ENCODE measurements at regions not wholly inside any gene's neighbourhood (a gene's known extent, or its start where the extent isn't known, plus 50 kb on each side); places are given as distances from the start of the nearest gene placed in this dataset.

DNA sequence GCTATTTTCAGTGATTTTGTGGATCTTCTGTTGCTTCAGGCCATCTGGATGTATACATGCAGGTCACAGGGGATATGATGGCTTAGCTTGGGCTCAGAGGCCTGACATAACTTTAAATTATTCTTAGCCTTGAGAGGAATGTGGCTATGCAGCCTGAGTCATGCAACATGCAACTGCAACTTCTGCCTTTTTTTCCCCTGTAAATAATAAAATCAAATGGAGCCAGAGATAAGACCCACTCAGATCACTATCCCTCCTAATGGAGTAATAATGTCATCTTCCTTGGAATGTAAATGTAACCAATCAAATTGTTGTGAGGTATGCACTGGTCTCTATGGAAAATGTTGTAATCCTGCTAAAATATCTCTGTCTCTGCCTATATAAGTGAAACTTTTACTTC lies 54.9 kb downstream of the MAGEB17 start:
- DNase-seq (ENCODE audit: low read depth in 2 of 2): no peak

DNA sequence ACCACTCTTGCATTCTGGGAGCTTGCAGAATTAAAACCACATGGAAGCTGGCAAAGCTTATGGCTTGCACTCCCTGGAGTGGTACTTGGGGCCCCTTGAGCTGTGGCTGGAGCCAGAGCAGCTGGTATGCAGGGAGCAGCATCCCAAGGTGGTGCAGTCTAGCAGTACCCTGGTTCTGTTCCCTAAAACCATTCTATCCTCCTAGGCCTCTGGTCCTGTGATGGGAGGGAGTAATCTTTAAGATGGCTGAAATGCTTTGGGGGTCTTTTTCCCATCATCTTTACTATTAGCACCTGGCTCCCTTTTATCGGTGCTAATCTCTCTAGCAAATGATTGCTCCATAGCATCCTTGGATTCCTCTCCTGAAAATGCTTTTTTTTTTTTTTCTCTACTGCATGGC lies 56.1 kb downstream of the MAGEB17 start:
- DNase-seq (ENCODE audit: low read depth in 2 of 2): no peak

DNA sequence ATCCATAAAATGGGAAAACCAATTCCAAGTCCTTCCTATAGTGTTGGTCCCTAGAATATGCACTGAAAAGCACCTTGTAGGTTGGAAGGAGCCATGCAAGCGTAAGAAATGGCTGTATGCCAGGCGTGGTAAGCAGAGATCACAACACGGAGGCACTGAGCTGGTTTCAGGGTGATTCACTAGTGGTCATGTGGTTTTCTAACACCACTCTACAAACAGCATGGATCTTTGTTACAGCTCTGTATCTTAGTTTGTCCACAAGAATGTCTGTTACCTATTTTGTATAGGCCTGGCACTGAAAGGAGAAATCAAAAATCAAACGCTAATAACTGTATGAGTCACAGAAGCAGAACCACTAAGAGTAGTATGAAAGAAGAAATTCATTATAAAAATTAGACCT lies 71.9 kb downstream of the MAGEB17 start:
- no peak for DNase-seq (ENCODE audit: low read depth in 2 of 2)

DNA sequence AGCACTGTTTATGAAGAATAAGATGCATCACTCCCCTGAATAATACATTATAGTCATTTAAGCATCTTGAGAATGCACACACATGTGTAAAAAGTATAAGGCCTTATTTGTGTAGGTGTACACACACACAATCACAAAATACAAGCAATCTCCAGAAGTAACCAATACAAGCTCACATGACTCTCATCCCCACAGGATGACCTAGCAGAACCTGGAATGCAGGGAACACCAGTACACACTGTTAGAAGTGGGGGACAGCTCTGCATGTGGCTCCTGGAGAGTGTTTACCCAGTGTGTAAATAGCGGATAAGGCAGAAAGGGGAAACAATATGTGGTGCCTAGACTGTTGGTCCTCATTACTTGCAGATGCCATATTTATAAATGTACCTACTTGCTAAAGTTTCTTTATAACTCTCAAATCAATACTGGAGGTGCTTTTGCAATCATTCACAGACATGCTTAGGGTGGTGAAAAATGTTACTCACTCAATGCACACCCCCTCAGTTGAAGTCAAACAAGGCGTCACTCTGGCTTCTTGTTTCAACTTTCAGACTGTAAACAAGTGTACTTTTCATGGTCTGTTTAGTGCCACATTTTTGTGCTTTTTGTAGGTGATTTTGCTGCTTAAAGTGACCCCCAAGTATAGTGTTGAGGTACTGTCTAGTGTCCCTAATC lies 73.1 kb downstream of the MAGEB17 start:
- DNase-seq (ENCODE audit: low read depth in 2 of 2): no peak

DNA sequence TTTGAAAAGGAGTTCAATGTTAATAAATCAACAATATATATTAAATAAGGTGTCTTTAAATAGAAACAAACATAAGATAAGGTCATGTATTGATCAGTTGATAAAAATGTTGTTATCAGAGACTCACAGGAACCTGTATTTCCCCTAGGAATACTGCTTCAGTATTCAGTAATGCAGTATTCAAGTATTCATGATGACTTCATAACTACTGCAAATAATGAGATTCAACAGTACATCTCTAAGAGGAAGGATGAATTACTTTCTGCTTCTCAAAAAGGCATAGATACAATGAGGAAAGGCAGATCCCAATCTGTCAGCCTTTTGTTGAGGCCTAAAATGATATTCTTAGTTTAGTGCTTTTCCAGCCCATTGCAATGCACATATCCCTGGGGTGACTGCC lies 73.7 kb downstream of the MAGEB17 start:
- DNase-seq (ENCODE audit: low read depth in 2 of 2): no peak

DNA sequence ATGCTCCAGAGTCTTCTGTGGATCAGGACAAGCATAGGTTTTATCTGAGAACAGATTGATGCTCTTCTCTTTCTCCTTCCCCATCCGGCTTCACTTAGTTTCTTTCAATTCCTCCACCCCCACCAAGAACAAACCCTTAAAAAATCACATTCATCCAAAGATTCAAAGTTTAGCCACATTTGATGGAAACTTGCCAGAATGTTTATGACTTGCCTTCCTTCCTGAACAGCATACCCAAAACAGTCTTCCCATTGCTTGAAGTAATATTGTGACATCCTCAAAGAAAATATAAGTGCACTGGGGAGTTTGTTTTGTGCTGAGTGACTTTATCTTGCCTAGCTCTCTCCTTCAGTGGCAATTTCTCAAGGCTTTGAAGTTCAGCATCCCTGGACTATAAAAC lies 83.0 kb downstream of the MAGEB17 start:
- no peak for DNase-seq (ENCODE audit: low read depth in 2 of 2)

DNA sequence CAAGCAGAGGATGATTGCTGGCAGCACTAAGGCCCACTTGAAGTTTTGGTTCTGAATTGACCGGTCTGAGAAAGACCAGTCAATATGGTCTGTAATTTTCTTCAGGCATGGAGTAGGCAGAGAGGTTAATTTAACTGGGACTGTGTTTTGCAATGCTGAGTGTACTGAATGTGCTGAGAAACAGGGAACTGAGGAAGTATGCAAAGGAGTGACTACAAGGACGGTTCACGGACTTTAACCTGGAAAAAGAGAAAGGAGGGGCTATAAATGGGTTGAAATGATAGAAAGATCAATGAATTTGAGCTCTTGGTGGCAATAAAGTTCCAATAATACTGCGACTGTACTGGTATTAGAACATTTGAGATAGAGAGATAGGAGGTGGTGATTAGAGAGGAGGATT lies 84.5 kb downstream of the MAGEB17 start:
- DNase-seq (ENCODE audit: low read depth in 2 of 2): no peak

DNA sequence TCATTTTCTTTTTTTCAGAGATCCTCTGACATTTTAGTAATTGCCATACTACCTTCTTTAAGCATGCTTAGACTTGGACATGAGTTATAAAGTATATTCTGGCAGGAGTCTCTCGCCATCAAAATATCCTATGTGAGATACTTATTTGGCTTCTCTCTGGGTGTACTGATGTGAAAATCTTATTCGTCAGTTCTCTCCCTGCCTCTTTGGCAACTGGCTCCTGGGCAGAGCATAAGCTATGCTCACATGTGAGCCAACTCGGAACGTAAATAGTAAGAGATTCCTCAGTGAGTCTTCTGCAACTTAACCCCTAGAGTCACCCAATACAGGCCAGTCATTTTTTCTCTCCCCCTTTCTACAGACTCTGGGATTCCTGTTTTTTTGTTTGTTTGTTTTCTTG lies 91.6 kb downstream of the MAGEB17 start:
- no peak for DNase-seq (ENCODE audit: low read depth in 2 of 2)

DNA sequence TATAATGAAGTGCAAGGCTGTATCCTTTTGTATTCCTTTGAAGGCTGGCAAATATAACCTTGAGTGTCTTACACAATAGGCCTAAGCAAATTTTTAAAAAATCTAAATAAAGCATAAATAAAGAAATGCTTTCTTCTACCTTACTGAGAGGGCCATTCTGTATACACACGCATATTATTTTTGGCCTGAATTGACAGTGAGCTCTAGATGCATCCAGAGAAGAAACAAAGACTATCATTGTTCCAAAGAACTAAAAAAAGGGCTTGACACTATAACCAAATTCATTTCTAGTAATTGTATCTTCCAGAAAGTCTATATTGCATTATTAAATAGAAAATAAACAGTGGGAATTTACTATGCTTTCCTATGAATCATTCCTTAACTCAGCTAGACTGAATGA lies 100.2 kb downstream of the MAGEB17 start:
- no peak for DNase-seq (ENCODE audit: low read depth in 2 of 2)

DNA sequence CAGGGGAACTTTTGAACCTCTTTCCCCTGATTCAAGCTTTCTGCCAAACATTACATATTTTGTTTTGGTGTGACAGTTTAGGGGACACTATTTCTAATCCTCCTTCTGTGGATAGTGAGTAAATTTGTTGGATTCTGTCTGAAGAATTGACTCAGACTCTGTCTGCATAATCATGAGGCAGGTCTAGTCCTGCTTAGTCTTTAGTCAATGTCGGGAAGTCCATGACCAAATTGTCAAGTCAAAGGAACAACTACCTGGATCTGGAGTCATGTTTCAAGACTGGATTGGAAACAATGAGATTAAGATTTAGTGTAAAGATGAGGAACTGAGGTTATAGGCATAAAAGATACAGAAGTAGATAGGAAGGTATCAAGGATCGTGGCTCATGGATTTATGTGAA lies 100.9 kb downstream of the MAGEB17 start:
- no peak for DNase-seq (ENCODE audit: low read depth in 2 of 2)

DNA sequence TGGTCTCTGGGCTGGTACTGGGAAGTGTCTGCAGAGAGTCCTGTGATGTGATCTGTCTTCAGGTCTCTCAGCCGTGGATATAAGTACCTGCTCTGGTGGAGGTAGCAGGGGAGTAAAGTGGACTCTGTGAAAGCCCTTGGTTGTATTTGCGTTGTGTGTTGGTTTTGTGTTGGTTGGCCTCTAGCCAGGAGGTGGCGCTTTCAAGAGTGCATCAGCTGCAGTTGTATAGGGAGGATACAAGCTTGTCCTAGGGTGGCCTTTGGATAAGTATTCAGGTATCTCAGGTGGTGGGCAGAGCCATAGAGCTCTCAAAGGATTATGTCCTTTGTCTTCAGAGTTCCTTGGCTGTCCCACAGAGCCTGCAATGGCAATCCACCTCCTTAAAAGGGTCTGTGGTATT lies 111.6 kb downstream of the MAGEB17 start:
- DNase-seq (ENCODE audit: low read depth in 2 of 2): no peak

DNA sequence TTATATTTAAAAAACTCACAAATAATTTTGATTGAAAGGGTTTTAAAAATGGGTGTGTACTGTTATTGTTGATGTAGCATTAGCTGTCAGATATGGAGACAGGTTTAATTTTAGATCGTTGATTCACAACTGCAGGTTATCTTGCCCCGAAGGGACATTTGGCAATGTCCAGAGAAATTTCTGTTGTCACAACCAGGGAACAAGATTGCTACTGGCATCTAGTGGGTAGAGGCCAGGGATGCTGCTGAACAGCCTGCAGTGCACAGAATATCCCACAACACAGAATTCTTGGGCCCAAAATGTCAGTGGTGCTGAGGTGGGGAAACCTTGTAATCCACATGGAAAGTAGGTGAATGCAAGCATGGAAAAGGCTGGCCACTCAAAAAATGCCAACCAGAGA lies 114.9 kb downstream of the MAGEB17 start:
- no peak for DNase-seq (ENCODE audit: low read depth in 2 of 2)

DNA sequence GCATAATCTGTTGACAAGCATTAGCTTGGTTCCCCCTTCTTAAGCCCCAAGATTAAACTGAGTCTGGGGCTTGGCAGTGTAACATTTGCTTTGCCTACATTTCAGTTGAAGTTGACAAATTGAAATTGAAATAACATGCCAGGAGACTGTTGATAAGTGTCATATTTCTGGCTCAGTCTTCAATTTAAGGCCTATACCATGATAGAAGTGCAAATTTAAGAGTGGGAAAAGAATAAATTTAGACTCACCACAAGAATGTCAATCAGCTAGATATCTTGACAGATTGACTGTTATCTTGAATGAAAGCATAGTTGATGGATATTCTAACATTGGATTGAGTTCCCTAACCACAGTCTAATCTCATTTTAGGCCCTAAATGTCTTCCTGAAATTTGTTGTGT lies 117.6 kb downstream of the MAGEB17 start:
- no peak for DNase-seq (ENCODE audit: low read depth in 2 of 2)

DNA sequence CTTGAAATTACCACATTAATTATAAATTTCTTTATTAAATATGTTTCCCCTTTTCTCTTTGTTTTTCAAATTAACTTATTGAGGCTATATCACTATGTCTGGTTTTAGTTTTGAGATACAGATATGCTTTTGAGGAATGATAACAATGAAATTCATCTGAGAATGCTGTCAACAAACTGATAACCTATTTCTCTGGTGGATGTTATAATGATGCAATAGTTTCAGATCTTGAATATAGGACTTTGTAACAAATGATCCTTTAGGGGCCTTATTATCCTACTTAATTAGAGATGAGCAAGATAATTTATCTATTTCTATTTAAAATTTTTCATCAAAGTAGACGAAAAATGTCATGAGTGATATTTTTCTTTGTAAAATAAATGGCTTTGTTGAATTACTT lies 123.7 kb downstream of the MAGEB17 start:
- no peak for DNase-seq (ENCODE audit: low read depth in 2 of 2)

DNA sequence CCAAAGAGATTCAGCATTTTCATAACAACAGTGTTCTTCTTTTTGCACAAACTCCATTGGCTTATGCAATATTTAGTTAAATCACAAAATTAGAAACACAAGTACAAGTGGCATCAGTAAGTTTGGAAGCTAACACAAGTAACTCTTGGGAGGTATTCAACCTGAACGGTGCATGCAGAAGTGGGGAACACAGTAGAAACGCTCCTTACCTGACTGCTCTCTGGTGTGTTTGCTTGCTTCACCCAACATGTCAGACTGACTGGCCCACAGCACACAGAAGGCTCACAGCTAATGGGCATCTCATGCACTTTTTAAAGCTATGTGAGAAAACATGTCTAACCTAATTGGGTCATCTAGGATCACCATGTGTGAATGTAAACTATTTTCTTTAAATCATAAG lies 133.6 kb downstream of the MAGEB17 start:
- DNase-seq (ENCODE audit: low read depth in 2 of 2): no peak

DNA sequence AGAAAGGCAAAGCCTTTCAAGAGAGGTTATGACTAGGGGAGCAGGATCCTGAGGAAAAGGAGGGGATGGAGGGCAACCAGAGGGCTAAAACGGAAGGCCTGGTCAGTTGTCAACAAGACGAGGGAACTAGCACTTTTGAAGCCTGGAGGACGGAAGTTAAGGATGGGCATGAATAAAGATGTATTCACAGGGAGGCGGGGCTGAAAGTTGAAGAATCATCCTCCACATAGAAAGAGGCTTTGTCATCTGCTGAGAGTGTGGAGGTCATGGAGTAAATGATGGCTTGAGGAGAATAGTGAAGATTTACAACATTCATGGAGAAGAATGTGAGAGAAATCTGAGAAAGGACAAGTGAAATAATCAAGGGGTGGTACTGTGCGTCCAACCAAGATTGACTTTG lies 137.5 kb downstream of the MAGEB17 start:
- DNase-seq (ENCODE audit: low read depth in 2 of 2): no peak

DNA sequence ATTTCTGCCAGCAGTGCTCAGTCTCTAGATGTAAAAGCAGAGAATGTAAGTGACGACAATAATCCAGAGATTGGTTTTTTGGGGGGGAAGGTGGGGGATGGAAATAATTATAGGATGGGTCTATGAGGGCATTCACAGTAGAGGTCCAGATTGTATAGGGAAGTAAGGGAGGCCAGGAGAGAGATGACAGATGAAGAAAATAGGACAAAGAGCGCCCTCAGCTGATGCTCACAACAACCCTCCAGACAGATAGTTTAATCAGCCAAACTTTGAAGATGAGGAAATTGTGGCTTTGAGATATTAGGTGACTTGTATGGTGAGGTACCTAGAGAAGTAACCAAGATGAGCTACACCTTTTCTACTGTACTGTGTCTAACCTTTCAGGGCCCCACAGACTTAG lies 137.9 kb downstream of the MAGEB17 start:
- no peak for DNase-seq (ENCODE audit: low read depth in 2 of 2)

DNA sequence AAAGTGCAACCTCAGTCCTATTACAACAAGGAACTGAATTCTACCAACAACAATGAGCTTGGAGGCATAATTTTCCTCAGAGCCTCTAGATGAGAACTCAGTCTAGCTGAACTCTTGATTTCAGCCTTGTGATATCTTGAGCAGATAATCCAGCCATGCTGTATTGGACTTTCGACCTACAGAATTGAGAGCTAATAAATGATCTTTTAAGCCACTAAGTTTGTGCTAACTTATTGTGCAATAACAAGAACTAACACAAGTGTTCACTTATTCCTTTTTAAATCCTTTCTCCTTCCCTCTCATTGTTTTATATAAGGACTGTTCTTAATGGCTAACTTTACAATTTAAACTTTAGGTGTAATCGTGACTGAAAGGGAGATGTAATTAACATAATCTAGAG lies 140.7 kb downstream of the MAGEB17 start:
- DNase-seq (ENCODE audit: low read depth in 2 of 2): no peak

DNA sequence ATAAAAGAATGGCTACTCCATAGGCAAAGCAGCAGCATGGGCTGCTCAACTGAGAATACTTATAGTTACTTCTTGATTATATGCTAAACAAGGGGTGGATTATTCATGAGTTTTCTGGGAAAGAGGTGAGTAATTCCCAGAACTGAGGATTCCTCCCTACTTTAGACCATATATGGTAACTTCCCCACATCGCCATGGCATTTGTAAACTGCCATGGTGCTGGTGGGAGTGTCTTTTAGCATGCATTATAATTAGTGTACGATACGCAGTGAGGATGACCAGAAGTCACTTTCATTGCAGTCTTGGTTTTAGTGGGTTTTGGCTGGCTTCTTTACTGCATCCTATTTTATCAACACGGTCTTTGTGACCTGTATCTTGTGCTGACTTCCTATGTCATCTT lies 141.5 kb downstream of the MAGEB17 start:
- no peak for DNase-seq (ENCODE audit: low read depth in 2 of 2)

DNA sequence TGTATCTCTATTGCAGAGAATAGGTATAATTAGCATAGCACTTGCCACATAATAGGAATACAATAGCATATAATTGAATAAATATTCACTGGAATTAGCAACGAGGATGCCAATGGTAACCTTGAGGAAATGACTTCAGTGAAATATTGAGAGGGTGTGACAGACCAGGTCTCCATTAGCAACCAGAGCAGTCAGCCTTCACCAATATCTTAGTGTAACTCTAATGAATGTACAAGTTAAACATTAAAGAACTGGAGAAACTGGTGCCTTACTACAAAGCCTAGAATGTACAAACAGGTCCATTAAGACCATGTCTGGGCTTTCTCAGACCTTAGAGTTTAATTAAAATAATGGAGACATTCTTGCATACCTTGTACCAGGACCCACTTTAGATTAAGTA lies 143.0 kb downstream of the MAGEB17 start:
- DNase-seq (ENCODE audit: low read depth in 2 of 2): no peak

DNA sequence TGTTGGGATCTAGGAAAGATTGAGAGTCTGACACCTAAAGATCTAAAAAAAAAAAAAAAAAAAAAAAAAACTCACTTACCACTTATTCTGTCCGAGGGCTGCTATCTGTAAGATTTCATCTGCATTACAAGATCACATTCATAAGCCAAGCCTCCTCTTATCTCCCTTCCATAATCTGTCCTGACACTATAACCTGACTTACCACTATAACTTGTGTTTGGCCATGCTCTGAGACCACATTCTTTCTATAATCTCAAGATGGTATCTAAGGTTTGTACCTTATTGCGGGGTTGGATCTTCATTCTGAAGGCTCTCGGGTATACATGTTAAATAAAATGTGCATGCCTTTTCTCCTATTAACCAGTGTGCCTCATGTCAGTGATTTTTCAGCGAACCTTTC lies 144.4 kb downstream of the MAGEB17 start:
- no peak for DNase-seq (ENCODE audit: low read depth in 2 of 2)

DNA sequence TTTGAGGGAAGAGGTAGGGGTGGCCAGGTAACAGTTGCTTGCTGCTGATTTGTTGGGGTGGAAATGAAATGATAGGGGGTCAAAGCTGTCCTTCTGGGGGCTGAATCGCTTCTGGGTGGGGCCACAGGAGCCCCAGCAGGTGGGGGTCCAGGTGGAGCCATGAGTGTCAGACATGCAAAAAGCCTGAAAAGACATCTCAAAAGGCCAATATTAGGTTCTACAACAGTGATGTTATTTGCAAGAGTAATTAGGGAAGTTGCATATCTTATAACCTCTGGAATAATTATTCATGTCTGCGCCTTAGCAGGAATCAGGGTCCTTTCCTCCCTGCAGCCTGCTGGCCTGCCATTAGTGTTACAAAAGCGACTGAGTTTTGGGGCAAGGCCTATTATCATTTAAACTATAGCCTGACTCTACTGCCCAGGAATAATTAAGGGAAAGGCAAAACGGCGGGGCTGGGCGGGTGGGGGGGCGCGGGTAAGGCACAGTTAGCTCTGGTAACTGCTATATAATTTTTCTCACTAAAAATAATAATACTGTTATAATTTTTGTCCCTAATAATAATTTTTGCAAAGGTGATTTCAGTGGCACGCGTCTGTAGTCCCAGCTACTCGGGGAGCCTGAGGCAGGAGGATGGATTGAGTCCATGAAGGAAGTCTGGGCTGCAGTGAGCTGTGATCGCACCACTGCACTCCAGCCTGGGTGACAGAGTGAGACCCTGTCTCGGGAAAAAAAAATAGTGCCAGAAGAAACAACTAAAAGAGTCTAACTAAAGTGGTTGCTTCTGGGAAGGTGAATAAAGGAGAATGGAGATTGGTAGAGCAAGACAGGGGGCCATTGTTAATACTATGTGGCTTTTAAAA lies 145.7 kb downstream of the MAGEB17 start:
- no peak for DNase-seq (ENCODE audit: low read depth in 2 of 2)

DNA sequence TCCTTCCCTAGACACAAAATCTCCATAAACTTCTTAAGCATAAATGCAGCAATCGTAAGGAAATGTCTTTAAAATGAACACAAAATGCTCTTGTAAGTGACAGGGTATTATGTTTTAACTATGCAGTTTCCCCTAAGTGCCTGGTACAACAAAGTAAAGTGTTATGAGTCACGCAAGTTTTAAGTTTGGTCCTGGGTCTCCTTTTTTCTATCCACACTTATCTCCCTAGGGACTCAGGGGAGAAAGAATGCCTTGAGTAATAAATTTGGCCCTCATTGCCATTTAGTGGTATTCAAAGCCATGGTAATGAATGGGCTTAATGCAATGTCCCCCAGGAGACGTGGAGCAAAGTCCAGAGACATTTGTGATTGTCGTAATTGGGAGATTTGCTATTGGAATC lies 149.1 kb downstream of the MAGEB17 start:
- no peak for DNase-seq (ENCODE audit: low read depth in 2 of 2)

DNA sequence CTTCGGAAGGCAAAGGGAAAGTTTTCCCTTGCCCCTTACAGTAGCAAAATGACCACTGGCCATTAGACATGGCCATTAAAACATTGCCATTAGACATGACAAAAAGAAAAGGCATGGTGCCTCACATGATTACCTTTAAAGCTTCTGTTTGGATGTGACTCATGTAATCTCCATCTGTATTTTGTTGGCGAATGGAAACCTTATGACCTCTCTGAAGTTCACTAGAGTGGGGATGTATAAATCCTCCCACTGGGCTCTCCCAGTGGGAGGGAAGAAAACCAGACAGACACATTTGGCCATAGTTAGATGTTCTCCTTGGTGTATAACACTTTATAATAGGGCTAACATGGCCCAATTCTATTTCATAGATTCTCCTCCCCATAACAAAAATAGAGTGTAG lies 152.6 kb downstream of the MAGEB17 start:
- DNase-seq (ENCODE audit: low read depth in 2 of 2): no peak

Data from stimulated activated CD8-positive, alpha-beta memory T cell treated with anti-CD3 and anti-CD28 coated beads, Interleukin-2, amount 100 ng/mL, for 1 hour (primary cell).